ENCODE measurements at regions not wholly inside any gene's neighbourhood (a gene's known extent, or its start where the extent isn't known, plus 50 kb on each side); places are given as distances from the start of the nearest gene placed in this dataset.

DNA sequence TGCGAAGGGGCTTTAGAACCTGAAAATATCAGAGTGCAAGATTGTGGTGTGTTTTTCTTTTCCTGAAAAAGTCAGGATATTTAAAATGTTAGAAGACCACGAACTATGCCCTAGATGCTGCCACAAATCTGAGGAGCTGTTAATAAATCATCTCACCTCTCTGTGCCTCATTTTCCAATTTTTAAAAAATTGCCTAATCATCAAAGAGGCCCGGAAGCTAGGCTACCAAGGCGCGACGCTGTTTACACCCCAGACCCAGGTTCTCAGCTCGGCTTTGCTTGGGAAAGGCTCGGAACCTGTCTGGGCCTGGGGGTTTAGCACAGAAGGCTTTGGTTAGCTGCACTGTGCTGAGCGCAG is 409.6 kb downstream of the BCOR start:
- TF ChIP-seq EZH2 (IDR thresholded peaks at IDR 0.05; ENCODE audit: borderline replicate concordance, low read length) (no peak), CTCF (IDR thresholded peaks at IDR 0.05; ENCODE audit: low read length) (no peak)
